Trophoblast cell (in vitro differentiated cells and primary cell): ENCODE measurements at regions not wholly inside any gene's neighbourhood (a gene's known extent, or its start where the extent isn't known, plus 50 kb on each side); places are given as distances from the start of the nearest gene placed in this dataset.
A peak's percentile ranks its signal among the peaks of the same experiment; 100 is the strongest.

Source experiments
- DNase-seq, 2 donors: peaks; one replicate each; pipeline ENCODE4 v3.0.0-alpha.2; 2016
- H2AFZ ChIP-seq: 2 replicates; pipeline ENCODE4 v1.6.1; 2013; ENCODE audit warnings: low read length, moderate library complexity, mild to moderate bottlenecking; ENCODE audit not compliant: insufficient read depth, poor library complexity
- H2AK5ac ChIP-seq: 2 replicates; pipeline ENCODE4 v1.6.1; 2013; ENCODE audit warnings: mild to moderate bottlenecking, low read length
- H2BK120ac ChIP-seq: 2 replicates; pipeline ENCODE4 v1.6.1; 2013; ENCODE audit warnings: low read length, mild to moderate bottlenecking, moderate library complexity; ENCODE audit not compliant: insufficient read depth, poor library complexity
- H2BK12ac ChIP-seq: 2 replicates; pipeline ENCODE4 v1.6.1; 2013; ENCODE audit warnings: mild to moderate bottlenecking, low read length, moderate library complexity
- H2BK5ac ChIP-seq: 2 replicates; pipeline ENCODE4 v1.6.1; 2013; ENCODE audit warnings: low read length, low read depth, moderate library complexity, mild to moderate bottlenecking; ENCODE audit not compliant: poor library complexity
- H3K14ac ChIP-seq: 2 replicates; pipeline ENCODE4 v1.6.1; 2013; ENCODE audit warnings: mild to moderate bottlenecking, low read length
- H3K18ac ChIP-seq: 2 replicates; pipeline ENCODE4 v1.6.1; 2013; ENCODE audit warnings: mild to moderate bottlenecking, low read length
- H3K23ac ChIP-seq: 2 replicates; pipeline ENCODE4 v1.6.1; 2013; ENCODE audit warnings: low read length
- H3K27ac ChIP-seq: 2 replicates; pipeline ENCODE4 v1.5.1; 2013; ENCODE audit warnings: low read depth, mild to moderate bottlenecking, inconsistent platforms, low read length, moderate library complexity
- H3K27me3 ChIP-seq: 2 replicates; pipeline ENCODE4 v1.6.1; 2013; ENCODE audit warnings: inconsistent platforms, mild to moderate bottlenecking, low read length, moderate library complexity; ENCODE audit not compliant: insufficient read depth
- H3K36me3 ChIP-seq, 2 experiments: 1 replicate in 1 of 2; 2 replicates in 1 of 2; pipeline ENCODE4 v1.6.1; 2013; ENCODE audit warnings: low read length in 2 of 2, mild to moderate bottlenecking in 2 of 2, moderate library complexity in 1 of 2; ENCODE audit not compliant: insufficient read depth in 2 of 2, control insufficient read depth in 1 of 2
- H3K4ac ChIP-seq: 2 replicates; pipeline ENCODE4 v1.6.1; 2013; ENCODE audit warnings: low read depth, mild to moderate bottlenecking, low read length, moderate library complexity
- H3K4me1 ChIP-seq, 2 experiments: 1 replicate in 1 of 2; 2 replicates in 1 of 2; pipeline ENCODE4 v1.6.1; 2013; ENCODE audit warnings: low read length in 2 of 2, mild to moderate bottlenecking in 2 of 2, moderate library complexity in 1 of 2; ENCODE audit not compliant: insufficient read depth in 2 of 2, control insufficient read depth in 1 of 2
- H3K4me2 ChIP-seq: 2 replicates; pipeline ENCODE4 v1.6.1; 2013; ENCODE audit warnings: inconsistent platforms, mild to moderate bottlenecking, low read length, moderate library complexity
- H3K4me3 ChIP-seq: 2 replicates; pipeline ENCODE4 v1.5.1; 2013; ENCODE audit warnings: mild to moderate bottlenecking, low read depth, low read length, inconsistent platforms
- H3K79me1 ChIP-seq: one replicate; pipeline ENCODE4 v1.6.1; 2013; ENCODE audit warnings: low read length
- H3K79me2 ChIP-seq: 2 replicates; pipeline ENCODE4 v1.6.1; 2013; ENCODE audit warnings: low read length, mild to moderate bottlenecking; ENCODE audit not compliant: control insufficient read depth, insufficient read depth, poor library complexity
- H3K9ac ChIP-seq: 2 replicates; pipeline ENCODE4 v1.6.1; 2013; ENCODE audit warnings: mild to moderate bottlenecking, low read length
- H3K9me3 ChIP-seq: 2 replicates; pipeline ENCODE4 v1.6.1; 2013; ENCODE audit warnings: low read depth, mild to moderate bottlenecking, control low read depth, inconsistent platforms, low read length; ENCODE audit not compliant: insufficient read depth
- H4K12ac ChIP-seq: 2 replicates; pipeline ENCODE4 v1.6.1; 2013; ENCODE audit warnings: low read depth, mild to moderate bottlenecking, low read length, moderate library complexity
- H4K8ac ChIP-seq: 2 replicates; pipeline ENCODE4 v1.6.1; 2013; ENCODE audit warnings: low read depth, mild to moderate bottlenecking, low read length, moderate library complexity
- H4K91ac ChIP-seq: one replicate; pipeline ENCODE4 v1.6.1; 2013; ENCODE audit warnings: low read depth, mild to moderate bottlenecking, low read length, moderate library complexity
- WGBS: extraction: QIAGEN DNeasy Blood & Tissue Kit; methylation state at CpG from one replicate; pipeline ENCODE4 v1.1.7; 2013; ENCODE audit warnings: missing lambda C conversion rate; ENCODE audit not compliant: insufficient read length, insufficient coverage; ENCODE audit errors: extremely low coverage; 5-methylcytosine and 5-hydroxymethylcytosine counted together

- Histone ChIP-seq H3K23ac (no peak overlapping the region), H3K4me1 (no peaks in the 10 kb centered on the region), H4K91ac (no peak overlapping the region), H3K4me2 (no peak overlapping the region), H4K12ac (no peak overlapping the region), H2BK120ac (no peak overlapping the region), H3K79me2 (no peaks in the 10 kb centered on the region), H3K36me3 (no peaks in the 10 kb centered on the region), H2AFZ (no peak overlapping the region), H2BK5ac (no peak overlapping the region), H3K18ac (no peak overlapping the region), H3K27me3 (no peaks in the 10 kb centered on the region), H3K14ac (no peak overlapping the region), H3K79me1 (no peaks in the 10 kb centered on the region), H3K9ac (no peak overlapping the region), H2AK5ac (no peak overlapping the region), H3K4ac (no peak overlapping the region), H3K4me3 (no peak overlapping the region), H4K8ac (no peak overlapping the region), H3K9me3 (no peaks in the 10 kb centered on the region), H3K27ac (no peak overlapping the region), H2BK12ac (no peak overlapping the region)
- WGBS, result no CpG with 5 or more reads among the region's 1 CpG
- peak in 1 of 2 donors; percentile 24 for DNase-seq
Observed at GRCh38 chr3:176928582-176928931, 268.7 kb downstream of the TBL1XR1 start.

GRCh38 chr3:176927706-176928581 lies 269.3 kb downstream of the TBL1XR1 start:
- Histone ChIP-seq H3K4me3 (no peak overlapping the region), H2AFZ (no peak overlapping the region), H3K23ac (no peak overlapping the region), H3K18ac (no peak overlapping the region), H3K27ac (no peak overlapping the region), H3K79me1 (no peaks in the 10 kb centered on the region), H3K36me3 (no peaks in the 10 kb centered on the region), H2BK12ac (no peak overlapping the region), H3K79me2 (no peaks in the 10 kb centered on the region), H3K4me2 (no peak overlapping the region), H3K27me3 (no peaks in the 10 kb centered on the region), H2AK5ac (no peak overlapping the region), H2BK120ac (no peak overlapping the region), H3K9ac (no peak overlapping the region), H4K12ac (no peak overlapping the region), H2BK5ac (no peak overlapping the region), H4K91ac (no peak overlapping the region), H4K8ac (no peak overlapping the region), H3K9me3 (no peaks in the 10 kb centered on the region), H3K4me1 (no peaks in the 10 kb centered on the region), H3K4ac (no peak overlapping the region), H3K14ac (no peak overlapping the region)
- no peak for DNase-seq
- WGBS, result no CpG with 5 or more reads among the region's 3 CpGs

GRCh38 chr3:176927280-176927679 lies 270.0 kb downstream of the TBL1XR1 start:
- Histone ChIP-seq H2BK5ac (no peak overlapping the region), H3K9ac (no peak overlapping the region), H2AFZ (no peak overlapping the region), H3K4ac (no peak overlapping the region), H3K36me3 (no peaks in the 10 kb centered on the region), H4K12ac (no peak overlapping the region), H3K18ac (no peak overlapping the region), H3K4me3 (no peak overlapping the region), H2BK120ac (no peak overlapping the region), H4K91ac (no peak overlapping the region), H3K27ac (no peak overlapping the region), H3K79me2 (no peaks in the 10 kb centered on the region), H3K14ac (no peak overlapping the region), H2BK12ac (no peak overlapping the region), H3K9me3 (no peaks in the 10 kb centered on the region), H3K4me1 (no peaks in the 10 kb centered on the region), H3K4me2 (no peak overlapping the region), H4K8ac (no peak overlapping the region), H2AK5ac (no peak overlapping the region), H3K23ac (no peak overlapping the region), H3K79me1 (no peaks in the 10 kb centered on the region), H3K27me3 (no peaks in the 10 kb centered on the region)
- DNase-seq, result no peak
- WGBS, result 100% methylated on average over 1 of the region's 3 CpGs

- WGBS, result no CpG with 5 or more reads among the region's 2 CpGs
- H3K14ac ChIP-seq, result no peak overlapping the region
- H3K23ac ChIP-seq, result no peak overlapping the region
- no peak overlapping the region for H3K4ac ChIP-seq
- no peak overlapping the region for H3K4me3 ChIP-seq
- H3K9me3 ChIP-seq, result no peaks in the 10 kb centered on the region
- no peak for DNase-seq
- H3K4me1 ChIP-seq, result no peaks in the 10 kb centered on the region
- H2AFZ ChIP-seq, result no peak overlapping the region
- no peak overlapping the region for H2BK5ac ChIP-seq
- H3K27ac ChIP-seq, result no peak overlapping the region
- no peak overlapping the region for H2BK120ac ChIP-seq
- no peaks in the 10 kb centered on the region for H3K27me3 ChIP-seq
- no peaks in the 10 kb centered on the region for H3K36me3 ChIP-seq
- H2BK12ac ChIP-seq, result no peak overlapping the region
- no peak overlapping the region for H3K4me2 ChIP-seq
- no peak overlapping the region for H4K8ac ChIP-seq
- no peak overlapping the region for H2AK5ac ChIP-seq
- no peak overlapping the region for H4K12ac ChIP-seq
- H3K9ac ChIP-seq, result no peak overlapping the region
- no peak overlapping the region for H3K18ac ChIP-seq
- H4K91ac ChIP-seq, result no peak overlapping the region
- H3K79me1 ChIP-seq, result peaks cover 2% of the 10 kb centered on the region
- no peaks in the 10 kb centered on the region for H3K79me2 ChIP-seq
Observed at GRCh38 chr3:176926688-176927087, 270.6 kb downstream of the TBL1XR1 start.
